GM19043 (cell line): ENCODE measurements at regions not wholly inside any gene's neighbourhood (a gene's known extent, or its start where the extent isn't known, plus 50 kb on each side); places are given as distances from the start of the nearest gene placed in this dataset.

Experiments
- ATAC-seq: cut with Tn5 transposase; IDR thresholded peaks from one replicate; pipeline ENCODE4 v1.9.1; 2021; ENCODE audit warnings: low read depth; ENCODE audit not compliant: unreplicated experiment

DNA sequence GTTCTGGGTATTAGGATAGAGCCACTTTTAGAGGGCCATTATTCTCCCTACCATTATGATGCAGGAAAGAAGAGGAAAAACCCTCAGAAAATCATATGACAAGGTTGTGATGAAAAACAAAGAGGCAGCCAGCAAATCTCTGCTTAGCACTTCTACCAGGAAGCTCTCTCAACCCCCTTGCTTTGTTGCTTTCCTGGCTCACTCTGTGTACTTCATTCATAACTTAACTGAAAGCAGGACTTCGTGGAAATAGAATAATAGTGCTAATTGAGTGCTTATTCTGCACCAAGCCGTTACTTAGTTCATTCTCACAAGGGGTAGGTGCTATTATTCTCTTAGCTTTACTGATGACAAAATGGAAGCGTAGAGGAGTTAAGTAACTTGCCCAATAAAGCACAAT lies 354.1 kb downstream of the HRH4 start:
- no peak for ATAC-seq

DNA sequence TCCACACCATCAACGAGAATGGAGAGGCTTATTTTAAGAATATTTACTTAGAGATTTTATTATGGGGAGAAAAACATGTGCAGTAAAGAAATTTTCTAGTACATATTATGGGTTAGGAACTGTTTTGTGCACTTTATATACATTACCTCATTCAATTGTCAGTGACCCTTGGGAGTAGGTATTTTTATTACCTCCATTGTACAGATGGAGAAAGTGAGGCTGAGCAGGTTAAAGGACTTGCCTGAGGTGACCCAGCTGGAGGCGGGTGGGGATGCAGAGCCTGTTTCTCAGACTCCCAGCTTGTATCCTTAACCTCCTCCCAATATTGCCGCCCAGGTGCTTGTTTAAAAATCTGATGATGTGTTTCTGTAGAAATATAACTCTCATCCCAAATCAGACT lies 356.7 kb downstream of the HRH4 start:
- no peak for ATAC-seq

DNA sequence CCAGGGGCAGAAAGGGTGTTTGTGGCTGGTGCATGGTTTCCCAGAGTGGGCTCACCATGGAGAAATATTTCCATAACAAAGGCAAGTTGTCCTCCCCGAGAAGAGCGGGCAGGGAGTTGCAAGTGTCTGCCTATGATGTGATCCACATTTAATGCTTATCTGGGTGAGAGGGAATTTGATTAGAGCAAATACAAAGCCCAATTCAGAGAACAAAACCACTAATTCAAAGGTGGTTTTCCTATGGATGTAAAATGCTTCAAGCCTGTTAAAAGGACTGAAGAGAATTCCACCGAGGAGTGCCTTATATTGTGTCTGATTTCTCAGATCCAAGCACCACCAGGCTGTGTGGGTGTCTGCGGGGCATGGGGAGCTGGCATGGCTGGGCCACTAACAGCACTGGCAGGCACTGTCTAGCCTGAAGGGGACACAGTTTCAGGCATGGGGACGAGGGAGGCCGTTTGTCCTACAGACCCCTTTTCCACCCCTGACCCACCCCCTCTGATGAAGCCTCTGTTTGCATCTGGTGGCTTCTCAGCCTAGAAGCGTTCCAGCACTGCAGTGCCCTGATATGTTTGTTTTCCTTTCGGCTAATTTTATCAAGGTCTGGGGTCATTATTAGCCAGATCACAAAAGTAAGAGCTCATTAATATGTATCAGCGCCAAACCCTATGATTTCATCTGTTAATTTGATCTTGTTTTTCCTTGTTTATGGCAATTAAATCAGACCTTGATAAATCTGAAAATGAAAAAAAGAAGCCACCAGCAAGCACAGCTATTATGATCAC lies 357.3 kb downstream of the HRH4 start:
- ATAC-seq, result no peak

DNA sequence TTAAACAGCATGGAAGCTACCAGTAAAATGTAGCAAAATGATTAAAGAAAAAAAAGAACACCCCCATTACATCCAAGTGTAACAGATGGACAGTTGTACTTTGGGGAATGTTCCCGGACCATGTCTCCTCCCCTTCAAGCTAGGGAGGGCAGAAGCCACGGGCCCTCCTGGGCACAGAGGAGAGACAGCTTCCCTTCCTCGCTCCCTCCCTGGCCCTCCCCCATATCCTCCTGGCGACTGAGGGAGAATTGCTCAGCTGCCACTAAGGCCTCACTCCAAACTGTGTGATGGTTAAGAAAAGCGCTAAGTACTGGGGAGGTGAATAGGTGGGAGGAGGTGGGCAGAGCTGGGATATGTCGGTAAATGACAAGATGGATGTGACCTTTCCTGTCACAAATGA lies 358.0 kb downstream of the HRH4 start:
- ATAC-seq, result no peak

DNA sequence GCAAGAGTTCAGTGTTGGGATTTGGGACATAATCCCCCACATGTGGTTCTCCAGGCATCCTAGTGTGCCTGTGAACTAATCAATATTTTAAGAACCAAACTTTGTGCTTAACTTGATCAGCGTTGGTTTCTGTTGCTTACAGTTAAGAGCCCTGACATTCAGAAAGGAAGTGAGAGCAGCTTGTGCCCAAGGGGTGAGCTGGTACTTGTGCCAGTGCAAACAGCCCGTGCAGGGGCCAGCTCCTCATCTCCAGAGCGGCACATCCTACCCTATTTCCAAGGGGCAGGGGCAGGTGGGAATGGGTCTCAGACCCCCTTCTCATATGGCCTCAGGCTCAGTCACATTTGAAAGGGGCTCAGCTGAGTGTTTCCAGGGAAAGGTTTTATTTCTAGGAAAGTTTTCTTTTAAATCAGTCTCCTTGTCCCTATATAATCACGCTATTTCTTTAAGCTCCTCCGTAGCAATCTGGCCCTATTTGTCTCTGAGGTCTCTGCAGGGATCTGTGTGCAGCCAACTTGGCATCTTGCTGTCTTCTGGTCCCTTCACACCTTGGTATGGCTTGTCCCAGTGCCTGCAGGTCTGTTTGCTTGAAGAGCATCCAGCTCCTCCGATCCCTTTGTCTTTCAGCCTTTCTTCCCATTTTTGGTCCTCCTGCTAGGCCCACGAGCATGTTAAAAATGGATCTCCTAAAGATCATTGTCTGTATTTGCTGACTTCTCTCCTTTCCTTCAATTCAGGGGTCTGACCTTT lies 358.9 kb downstream of the HRH4 start:
- no peak for ATAC-seq

DNA sequence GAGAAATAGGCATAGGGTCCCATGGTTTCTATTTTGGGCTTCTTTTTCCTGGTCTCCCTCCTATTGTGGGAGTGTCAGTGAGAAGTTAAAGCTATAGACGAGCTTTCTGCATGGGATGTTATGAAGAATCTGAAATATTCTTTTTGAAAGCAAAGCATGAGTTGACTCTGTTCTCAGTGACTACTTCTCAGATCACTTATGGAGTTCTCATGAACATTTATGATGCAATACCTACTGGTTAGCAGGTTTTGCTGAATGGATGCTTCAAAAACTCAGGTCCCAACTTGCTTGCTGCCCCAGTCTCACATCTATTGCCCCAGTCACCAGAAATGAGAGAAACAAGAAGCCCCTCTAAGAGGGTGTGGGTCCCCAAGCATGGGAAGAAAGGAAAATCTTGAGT lies 365.0 kb downstream of the HRH4 start:
- ATAC-seq, result no peak

DNA sequence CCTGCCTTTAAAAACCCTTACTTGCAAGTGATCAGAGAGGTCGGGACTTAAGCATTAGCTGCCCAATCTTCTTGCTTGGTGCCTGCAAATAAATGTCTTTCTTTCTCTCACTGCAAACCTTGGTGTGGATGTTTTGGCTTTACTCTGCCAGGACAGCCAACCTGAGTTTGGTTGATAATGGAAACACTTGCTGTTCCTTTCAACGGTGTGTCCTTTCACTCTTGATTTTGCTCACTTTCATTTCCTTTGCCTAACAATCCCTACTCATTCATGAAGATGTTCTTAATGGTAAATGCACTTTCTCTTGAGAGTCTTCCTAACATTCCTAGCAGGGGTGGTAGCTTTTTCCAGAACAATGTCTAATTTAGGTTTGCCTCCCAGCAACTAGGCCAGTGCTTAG lies 366.2 kb downstream of the HRH4 start:
- ATAC-seq, result no peak

DNA sequence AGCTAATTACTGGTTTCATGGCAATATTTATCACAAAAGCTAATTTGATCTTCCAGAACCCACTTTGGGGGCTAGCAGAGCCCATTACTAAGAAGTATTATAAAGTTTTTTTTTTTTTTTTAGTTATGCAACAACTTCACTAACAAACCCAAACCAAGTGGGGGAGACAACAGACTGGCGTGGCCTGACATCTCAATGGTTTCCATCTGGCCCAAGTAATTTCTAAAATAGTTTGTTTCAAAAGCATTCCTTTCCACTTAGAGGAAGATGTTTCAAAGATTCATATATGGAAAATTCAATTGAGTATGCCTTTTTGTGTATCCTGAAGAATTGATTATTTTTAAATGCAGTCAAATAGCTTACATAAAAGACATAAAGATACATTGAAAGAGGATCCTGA lies 367.1 kb downstream of the HRH4 start:
- ATAC-seq, result no peak

DNA sequence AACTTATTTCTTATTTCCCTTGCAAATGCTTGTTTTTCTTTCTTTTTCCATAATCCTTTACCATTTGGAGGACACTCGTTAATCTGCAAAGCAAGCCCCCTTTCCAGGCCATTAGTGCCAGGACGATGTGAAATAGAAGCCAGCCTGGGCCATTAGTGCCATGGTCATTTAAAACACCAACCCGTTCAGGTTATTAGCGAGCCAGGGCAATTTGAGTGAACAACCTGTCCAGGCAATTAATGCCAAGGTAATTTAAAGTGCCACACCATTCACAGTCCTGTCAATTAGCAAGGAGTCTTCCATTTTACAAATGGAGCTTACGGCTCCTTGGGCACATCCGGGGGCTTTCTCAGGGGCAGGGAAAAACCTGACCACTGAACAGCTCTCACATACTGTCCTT lies 370.6 kb downstream of the HRH4 start:
- ATAC-seq, result no peak

DNA sequence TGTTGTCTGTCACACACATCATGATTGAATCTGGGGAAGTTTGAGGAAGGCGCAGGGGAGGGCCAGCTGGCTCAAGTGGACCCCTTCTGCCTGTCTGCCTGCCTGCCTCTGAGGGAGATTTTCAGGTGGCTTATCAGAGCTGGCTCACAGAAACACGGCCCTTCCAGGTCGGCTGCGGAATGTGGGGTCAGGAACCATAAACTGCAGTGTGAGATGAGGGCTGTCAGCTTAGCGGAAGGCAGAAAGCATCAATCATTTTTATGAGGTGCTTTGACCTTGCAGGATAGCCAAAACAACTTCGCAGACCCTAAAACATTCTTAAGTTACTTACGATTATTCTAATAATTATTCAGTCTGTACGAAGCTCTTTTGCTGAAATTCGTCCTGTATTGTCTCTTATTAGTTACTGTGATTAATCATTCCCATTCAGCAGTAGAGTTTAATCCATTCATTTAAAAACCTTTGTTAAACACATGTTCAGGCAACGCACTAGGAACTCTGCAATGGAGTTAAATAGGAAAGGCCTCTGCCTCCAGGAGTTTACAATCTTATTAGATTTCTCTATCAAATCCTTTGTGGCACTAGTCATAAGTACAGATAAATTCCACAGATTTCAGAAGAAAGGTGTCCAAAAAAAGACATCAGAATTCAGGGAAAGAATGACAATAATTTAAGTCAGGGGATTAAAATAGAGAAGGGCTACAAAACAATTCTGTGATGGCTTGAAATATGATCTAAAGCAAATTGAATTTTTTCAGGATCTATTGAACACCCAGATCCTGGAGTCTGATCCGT lies 371.6 kb downstream of the HRH4 start:
- ATAC-seq, result no peak

DNA sequence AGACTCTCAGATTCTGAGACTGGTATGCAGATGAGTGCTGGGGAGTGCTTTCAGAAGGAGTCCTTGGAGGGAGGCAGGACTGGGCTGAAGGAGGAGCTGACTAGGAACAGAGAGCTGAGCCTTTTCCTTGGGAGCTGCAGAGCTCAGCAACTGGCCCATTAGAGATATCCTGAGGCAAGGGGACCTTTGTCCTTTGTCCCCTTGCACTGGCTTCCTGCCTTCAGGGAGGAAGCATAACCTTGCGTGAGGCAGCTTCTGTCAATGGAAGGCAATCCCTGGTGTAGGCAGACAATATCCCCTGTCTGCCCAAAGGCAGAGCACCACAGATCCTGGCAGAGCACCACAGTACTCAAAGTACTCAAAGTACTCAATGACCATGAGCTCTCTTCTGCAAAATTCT lies 375.3 kb downstream of the HRH4 start:
- no peak for ATAC-seq

DNA sequence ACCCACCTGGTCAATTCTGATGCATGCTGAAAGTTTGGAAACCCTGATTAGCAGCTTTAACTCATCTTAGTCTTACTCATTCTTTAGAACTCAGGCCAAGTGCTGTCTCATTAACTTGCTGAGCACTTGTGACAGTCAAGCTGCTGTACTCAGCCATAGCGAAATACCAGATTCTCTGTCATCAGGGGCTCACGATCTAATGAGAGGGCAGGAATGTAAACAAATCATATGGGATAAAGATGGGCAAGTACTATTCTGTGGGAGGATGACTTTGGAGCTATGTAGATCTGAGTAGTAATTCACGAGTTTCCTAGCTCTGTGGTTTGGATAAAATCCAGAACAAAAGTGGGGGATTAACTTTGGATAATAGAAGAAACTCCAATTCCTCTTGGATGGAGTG lies 376.6 kb downstream of the HRH4 start:
- no peak for ATAC-seq

DNA sequence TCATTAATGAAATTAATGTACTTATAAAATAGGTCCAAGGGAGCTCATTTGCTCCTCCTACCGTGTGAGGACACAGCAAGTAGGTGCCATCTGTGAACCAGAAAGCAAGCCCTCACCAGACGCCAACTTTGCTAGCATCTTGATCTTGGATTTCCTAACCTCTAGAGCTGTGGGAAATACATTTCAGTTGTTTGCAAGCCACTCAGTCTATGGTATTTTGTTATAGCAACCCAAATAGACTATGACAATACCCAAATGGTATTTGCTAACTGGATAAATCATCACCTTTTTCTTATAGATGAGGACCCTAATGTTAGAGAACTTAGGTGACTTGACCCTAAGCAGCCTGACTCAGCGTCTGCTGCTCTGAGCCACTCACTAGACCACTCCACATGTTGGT lies 379.6 kb downstream of the HRH4 start:
- no peak for ATAC-seq

DNA sequence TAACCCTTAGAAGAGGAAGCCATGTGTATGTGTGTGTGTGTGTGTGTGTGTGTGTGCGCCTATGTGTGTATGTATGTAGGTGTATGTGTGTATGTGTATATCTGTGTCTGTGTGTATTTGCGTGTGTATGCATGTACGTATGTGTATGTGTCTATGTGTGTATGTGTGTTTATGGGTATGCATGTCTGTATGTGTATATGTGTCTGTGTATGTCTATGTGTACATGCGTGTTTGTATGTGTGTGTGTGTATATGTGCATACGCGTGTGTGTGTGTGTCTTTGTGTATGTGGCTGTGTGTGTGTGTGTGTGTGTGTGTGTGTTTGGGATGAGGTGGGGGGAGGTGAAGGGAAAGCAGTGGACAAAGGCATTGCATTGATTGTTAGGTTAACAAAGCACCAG lies 380.2 kb downstream of the HRH4 start:
- no peak for ATAC-seq

DNA sequence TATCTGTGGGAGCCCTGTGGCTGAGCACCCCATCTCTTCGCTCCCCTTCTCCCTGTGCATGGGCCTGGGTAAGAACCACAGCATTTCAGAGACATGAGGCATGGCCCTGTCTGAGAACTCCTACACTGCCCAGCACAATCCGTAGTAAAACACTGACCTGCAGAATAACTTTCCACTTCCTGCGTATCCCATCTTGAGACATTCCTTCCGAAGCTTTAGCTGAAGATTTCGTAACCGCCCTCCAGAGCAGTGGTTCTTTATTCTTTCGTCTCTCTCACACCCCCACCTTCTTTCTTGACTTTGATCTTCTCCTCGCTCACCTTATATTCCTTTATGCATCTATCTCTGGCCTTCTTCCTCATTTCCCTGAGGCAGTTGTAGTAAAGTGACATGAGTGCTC lies 381.1 kb downstream of the HRH4 start:
- ATAC-seq, result no peak

DNA sequence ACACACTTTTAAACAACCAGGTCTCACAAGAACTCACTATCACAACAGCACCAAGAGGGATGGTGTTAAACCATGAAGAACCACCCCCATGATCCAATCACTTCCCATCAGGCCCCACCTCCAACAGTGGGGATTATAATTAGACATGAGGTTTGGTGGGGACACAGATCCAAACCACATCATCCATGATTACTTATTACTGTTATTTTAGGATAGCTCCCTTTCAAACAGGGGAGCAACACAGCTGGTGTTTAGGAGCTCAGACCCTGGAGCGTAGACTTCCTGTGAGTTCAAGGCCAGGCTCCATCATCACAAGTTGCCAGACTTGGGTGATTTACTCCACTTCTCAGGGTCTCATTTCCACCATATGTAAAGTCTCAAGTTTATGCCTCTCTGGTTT lies 382.7 kb downstream of the HRH4 start:
- ATAC-seq, result no peak

DNA sequence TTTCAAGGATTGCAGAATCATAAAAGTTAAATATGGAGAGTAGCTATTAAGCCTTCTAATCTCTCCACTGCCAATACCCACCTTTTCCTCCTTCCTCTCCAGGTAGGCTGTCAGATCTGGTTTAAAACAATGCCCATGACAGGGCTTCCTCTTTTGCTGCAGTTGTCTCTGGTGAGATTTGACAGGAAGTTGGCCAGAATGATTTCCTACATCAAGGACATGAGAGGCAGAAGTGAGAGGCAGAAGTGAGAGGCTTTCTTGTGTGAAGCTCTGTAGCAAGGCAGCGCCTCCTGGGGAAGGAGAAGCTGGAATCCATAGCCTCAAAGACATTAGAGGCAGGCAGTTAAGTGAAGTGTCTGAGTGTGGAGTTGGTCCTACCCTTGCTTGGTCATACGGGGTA lies 385.7 kb downstream of the HRH4 start:
- no peak for ATAC-seq

DNA sequence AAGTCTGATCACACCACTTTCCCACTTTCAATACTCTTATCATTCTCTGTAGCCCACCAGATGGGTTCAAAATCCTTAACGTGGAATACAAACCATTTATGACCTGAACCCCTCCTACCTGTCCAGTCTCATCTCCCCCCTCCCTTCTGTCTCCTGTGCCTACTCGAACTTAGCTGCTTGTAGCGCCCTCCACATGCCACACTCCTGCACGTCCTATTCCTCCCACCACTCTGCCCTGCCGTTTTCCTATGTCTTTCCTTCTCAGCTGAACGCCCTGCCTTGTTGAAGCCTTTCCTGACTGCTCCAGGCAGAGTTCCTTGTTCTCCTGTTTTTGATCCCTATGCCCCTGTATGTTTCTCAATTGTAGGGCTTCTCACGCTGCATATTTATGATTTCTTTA lies 390.1 kb downstream of the HRH4 start:
- no peak for ATAC-seq

DNA sequence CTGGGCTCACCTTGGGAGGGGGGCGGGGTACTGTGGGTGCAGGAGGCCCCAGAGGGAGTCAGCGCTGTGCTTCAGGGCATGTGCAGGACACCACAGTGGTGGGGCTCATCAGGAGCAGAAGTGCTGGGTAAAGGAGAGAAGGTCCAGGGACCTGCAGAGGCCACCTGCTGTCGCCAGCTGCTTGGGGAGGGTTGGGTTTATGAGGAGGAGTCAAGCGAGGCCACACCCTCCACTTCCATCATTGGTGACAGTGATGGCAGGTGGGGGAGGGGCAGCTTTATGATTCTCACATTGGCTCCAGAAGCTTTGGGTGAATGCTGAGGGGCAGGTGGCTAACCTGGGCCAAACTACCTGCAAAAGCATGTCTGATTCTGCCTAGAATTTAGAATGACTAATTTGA lies 392.6 kb downstream of the HRH4 start:
- no peak for ATAC-seq

DNA sequence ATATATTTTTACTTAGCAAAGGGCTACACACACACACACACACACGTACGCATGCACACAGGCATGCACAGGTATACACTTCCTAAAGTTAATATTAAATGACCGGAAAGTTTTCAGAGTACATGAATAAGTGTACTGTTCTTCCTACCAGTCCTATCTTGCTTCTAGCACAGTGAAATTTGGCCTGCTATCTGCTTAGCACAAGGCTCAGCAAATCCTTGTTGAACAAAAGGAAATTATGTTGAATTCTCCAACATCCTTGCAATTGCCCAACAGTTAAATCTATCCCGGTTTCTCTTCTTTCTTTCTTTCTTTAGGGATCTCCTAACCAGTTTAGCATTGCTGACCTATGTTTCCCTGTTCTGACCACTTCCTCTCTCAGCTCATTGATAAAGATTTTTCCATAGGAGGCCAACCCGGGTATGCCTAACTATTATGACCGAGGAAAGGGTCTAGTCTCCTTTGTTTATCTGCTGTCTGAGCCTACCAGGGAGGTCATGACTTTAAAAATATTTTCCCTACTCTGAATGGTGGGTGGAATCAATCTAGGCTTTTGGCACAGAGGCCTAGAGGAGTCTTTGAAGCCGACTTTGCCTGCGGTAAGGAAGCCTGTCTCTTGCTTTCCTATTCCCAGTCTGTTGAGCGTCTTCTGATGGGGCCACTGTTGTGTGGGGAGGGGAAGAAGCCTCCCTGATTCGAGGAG lies 400.7 kb downstream of the HRH4 start:
- ATAC-seq, result no peak
